ENCODE measurements at regions not wholly inside any gene's neighbourhood (a gene's known extent, or its start where the extent isn't known, plus 50 kb on each side); places are given as distances from the start of the nearest gene placed in this dataset.
"Not testable (repeated sequence)": the region's sequence is repeated elsewhere in the genome, so short reads cannot be mapped to it uniquely, and the experiment has no call there.

- no peak overlapping the region for H3K27ac Mint-ChIP-seq
- peaks cover 4% of the 10 kb centered on the region for H3K4me1 Mint-ChIP-seq (ENCODE audit: low read depth)
- peaks cover 16% of the 10 kb centered on the region for H3K9me3 Mint-ChIP-seq (ENCODE audit: low read depth)
- H3K27me3 Mint-ChIP-seq: peaks cover 4% of the 10 kb centered on the region
- H3K36me3 Mint-ChIP-seq: no peaks in the 10 kb centered on the region
- H3K4me3 Mint-ChIP-seq: no peak overlapping the region
These were observed 125.9 kb upstream of the SHH start for GRCh38 chr7:155938129-155938528.

DNA sequence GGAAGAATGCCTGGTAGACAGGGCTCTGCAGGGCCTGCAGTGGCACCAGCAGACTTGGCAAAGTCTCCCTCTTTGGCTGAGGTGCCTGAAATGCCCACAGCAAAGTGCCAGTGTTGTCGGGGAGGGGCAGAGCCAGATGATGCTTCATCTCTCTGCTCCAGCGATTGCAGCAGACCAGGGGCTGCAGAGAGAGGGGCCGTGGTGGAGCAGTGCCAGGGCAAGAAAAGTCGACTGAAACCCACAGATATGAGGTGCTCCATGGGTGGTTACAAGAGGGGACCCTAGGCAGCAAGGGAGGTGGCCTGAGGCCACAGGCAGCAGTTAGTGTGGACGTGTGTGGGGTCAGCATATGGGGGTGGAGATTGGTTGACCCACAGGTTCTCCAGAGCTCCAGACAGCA is 123.5 kb upstream of the SHH start:
- Mint-ChIP-seq H3K27ac (no peak overlapping the region), H3K4me3 (no peak overlapping the region), H3K27me3 (peaks cover 6% of the 10 kb centered on the region), H3K36me3 (no peaks in the 10 kb centered on the region), H3K4me1 (ENCODE audit: low read depth) (no peaks in the 10 kb centered on the region), H3K9me3 (ENCODE audit: low read depth) (peaks cover 16% of the 10 kb centered on the region)

DNA sequence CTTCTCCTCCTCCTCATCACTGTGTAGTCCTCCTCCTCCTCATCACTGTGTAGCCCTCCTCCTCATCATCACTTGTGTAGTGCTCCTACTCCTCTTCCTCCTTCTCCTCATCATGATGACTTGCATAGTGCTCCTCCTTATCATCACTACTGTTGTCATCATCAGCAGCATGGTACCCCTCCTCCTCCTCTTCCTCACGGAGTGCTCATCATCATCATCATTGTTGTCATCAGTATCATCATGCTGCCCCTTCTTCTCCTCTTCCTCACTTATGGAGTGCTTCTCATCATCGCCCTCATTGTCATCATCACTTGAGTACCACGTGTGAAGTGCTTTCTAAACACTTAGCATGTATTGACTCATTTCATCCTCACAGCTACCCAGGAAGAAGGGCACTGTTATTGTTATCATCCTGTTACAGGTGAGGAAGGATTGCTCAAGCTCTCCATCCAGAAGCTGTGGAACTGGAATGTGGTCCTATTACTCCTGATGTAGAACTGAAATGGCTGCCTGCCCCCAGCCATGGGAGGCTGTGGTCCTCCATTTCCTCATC is 122.8 kb upstream of the SHH start:
- Mint-ChIP-seq H3K4me3 (no peak overlapping the region), H3K4me1 (ENCODE audit: low read depth) (no peaks in the 10 kb centered on the region), H3K36me3 (no peaks in the 10 kb centered on the region), H3K27ac (no peak overlapping the region), H3K9me3 (ENCODE audit: low read depth) (peaks cover 14% of the 10 kb centered on the region), H3K27me3 (peaks cover 6% of the 10 kb centered on the region)

GRCh38 chr7:155932324-155932723 is 120.1 kb upstream of the SHH start:
- not testable (repeated sequence) for H3K27ac Mint-ChIP-seq; H3K9me3 Mint-ChIP-seq (ENCODE audit: low read depth); H3K4me1 Mint-ChIP-seq (ENCODE audit: low read depth); H3K36me3 Mint-ChIP-seq; H3K27me3 Mint-ChIP-seq; H3K4me3 Mint-ChIP-seq

- no peaks in the 10 kb centered on the region for H3K4me1 Mint-ChIP-seq (ENCODE audit: low read depth)
- no peaks in the 10 kb centered on the region for H3K9me3 Mint-ChIP-seq (ENCODE audit: low read depth)
- H3K27ac Mint-ChIP-seq: no peak overlapping the region
These were observed 119.3 kb upstream of the SHH start for GRCh38 chr7:155931396-155932085.

DNA sequence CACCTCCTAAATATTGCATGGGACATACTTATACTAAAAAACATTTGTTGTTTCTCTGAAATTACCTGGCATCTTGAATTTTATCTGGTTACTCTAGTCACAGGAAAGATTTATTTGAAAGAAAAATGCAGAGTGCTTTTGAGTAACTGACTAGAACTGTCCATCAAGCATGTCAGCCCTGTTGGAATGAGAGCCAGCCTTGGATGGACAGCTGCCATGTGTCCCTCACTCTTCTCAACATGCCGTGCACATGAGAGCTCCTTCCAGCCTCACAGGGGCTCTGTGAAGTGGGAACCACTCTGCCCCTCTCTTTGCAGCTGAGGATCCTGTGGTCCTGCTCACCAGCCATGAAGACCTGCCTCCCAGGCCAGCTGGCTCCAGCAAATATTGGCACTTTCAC is 118.3 kb upstream of the SHH start:
- Mint-ChIP-seq H3K27ac (no peak overlapping the region), H3K36me3 (no peaks in the 10 kb centered on the region), H3K4me3 (no peak overlapping the region), H3K9me3 (ENCODE audit: low read depth) (no peaks in the 10 kb centered on the region), H3K4me1 (ENCODE audit: low read depth) (no peaks in the 10 kb centered on the region), H3K27me3 (peaks cover 6% of the 10 kb centered on the region)

More at GRCh38 chr7:155931396-155932085, 119.3 kb upstream of the SHH start:
- Mint-ChIP-seq H3K27me3 (peaks cover 6% of the 10 kb centered on the region), H3K36me3 (no peaks in the 10 kb centered on the region), H3K4me3 (no peak overlapping the region)

DNA sequence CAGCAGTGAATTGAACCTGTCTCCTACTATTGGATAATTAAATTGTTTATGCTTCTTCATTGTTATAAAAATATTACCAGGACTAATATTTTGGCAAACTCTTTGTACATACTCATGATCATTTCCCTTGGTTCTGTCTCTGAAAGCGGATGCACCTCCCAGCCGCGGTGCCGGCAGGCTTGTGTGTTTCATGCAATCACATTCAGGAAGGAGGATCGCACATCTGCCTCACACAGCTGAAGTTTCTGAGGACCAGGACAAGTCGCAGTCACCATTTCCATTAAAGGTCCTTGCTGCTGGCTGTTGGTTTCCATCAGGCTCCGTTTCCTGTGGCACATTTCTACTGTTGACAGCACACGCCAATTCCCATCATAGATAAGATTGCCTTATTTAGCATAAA is 117.8 kb upstream of the SHH start:
- H3K9me3 Mint-ChIP-seq (ENCODE audit: low read depth): no peaks in the 10 kb centered on the region

GRCh38 chr7:155928583-155928982 is 116.3 kb upstream of the SHH start:
- Mint-ChIP-seq H3K27me3 (peaks cover 6% of the 10 kb centered on the region), H3K9me3 (ENCODE audit: low read depth) (no peaks in the 10 kb centered on the region), H3K4me1 (ENCODE audit: low read depth) (no peaks in the 10 kb centered on the region), H3K27ac (no peak overlapping the region), H3K4me3 (no peak overlapping the region), H3K36me3 (no peaks in the 10 kb centered on the region)

More for the DNA sequence above, 117.8 kb upstream of the SHH start:
- Mint-ChIP-seq H3K36me3 (no peaks in the 10 kb centered on the region), H3K4me3 (no peak overlapping the region), H3K4me1 (ENCODE audit: low read depth) (no peaks in the 10 kb centered on the region), H3K27me3 (peaks cover 6% of the 10 kb centered on the region), H3K27ac (no peak overlapping the region)

DNA sequence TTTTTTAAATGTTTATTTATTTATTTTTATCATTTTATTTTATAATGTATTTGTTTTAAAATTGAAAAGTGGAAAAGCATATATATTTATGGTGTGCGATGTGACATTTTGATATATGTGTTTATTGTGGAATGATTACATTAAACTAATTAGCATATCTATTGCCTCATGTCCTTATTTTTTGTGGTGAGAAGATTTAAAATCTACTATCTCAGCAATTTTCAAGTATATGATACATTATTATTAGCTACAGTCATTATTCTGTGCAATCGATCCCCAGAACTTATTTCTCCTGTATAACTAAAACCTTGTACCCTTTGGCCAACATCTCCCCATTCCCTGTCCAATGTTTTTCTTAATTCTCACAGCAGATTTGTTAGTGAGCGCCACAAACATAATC is 115.6 kb upstream of the SHH start:
- H3K4me1 Mint-ChIP-seq (ENCODE audit: low read depth): no peaks in the 10 kb centered on the region
- H3K9me3 Mint-ChIP-seq (ENCODE audit: low read depth): no peaks in the 10 kb centered on the region
- H3K27me3 Mint-ChIP-seq: peaks cover 6% of the 10 kb centered on the region
- H3K36me3 Mint-ChIP-seq: no peaks in the 10 kb centered on the region
- no peak overlapping the region for H3K4me3 Mint-ChIP-seq
- H3K27ac Mint-ChIP-seq: no peak overlapping the region

- Mint-ChIP-seq H3K27ac (no peak overlapping the region), H3K4me3 (no peak overlapping the region), H3K36me3 (no peaks in the 10 kb centered on the region), H3K4me1 (ENCODE audit: low read depth) (no peaks in the 10 kb centered on the region), H3K27me3 (peaks cover 4% of the 10 kb centered on the region), H3K9me3 (ENCODE audit: low read depth) (no peaks in the 10 kb centered on the region)
These were observed 113.4 kb upstream of the SHH start for GRCh38 chr7:155925682-155926081.

- Mint-ChIP-seq H3K27ac (no peak overlapping the region), H3K4me1 (ENCODE audit: low read depth) (no peaks in the 10 kb centered on the region), H3K4me3 (no peak overlapping the region), H3K36me3 (no peaks in the 10 kb centered on the region), H3K9me3 (ENCODE audit: low read depth) (no peaks in the 10 kb centered on the region), H3K27me3 (no peaks in the 10 kb centered on the region)
These were observed 110.0 kb upstream of the SHH start for GRCh38 chr7:155922067-155922816.

GRCh38 chr7:155921804-155922066 is 109.5 kb upstream of the SHH start:
- Mint-ChIP-seq H3K27me3 (no peaks in the 10 kb centered on the region), H3K27ac (no peak overlapping the region), H3K9me3 (ENCODE audit: low read depth) (no peaks in the 10 kb centered on the region), H3K4me3 (no peak overlapping the region), H3K4me1 (ENCODE audit: low read depth) (no peaks in the 10 kb centered on the region), H3K36me3 (no peaks in the 10 kb centered on the region)

- no peaks in the 10 kb centered on the region for H3K9me3 Mint-ChIP-seq (ENCODE audit: low read depth)
- no peak overlapping the region for H3K4me3 Mint-ChIP-seq
- no peaks in the 10 kb centered on the region for H3K36me3 Mint-ChIP-seq
- no peaks in the 10 kb centered on the region for H3K27me3 Mint-ChIP-seq
- no peak overlapping the region for H3K27ac Mint-ChIP-seq
- H3K4me1 Mint-ChIP-seq (ENCODE audit: low read depth): no peaks in the 10 kb centered on the region
These were observed 109.0 kb upstream of the SHH start for GRCh38 chr7:155921086-155921803.

DNA sequence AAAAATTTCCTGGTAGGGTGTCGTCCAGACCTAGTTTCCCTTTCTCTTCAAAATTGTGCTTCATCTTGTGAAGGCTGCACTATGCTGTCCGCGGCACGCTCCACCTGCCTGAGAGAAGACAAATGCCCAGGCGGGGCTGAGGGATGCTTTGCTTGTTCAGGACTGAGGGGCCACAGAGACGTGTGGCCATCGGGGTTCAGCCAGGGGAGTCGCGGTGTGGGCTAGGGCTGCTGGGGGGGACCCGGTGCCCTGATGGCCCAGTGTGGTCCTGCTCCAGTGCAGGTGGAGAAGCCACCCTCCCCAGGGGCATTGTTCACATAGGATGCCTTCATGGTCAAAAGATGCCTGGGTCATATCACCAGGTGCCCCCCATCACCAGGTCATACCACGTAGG is 107.8 kb upstream of the SHH start:
- no peaks in the 10 kb centered on the region for H3K27me3 Mint-ChIP-seq
- no peak overlapping the region for H3K27ac Mint-ChIP-seq
- no peaks in the 10 kb centered on the region for H3K36me3 Mint-ChIP-seq
- no peaks in the 10 kb centered on the region for H3K9me3 Mint-ChIP-seq (ENCODE audit: low read depth)
- H3K4me3 Mint-ChIP-seq: no peak overlapping the region
- no peaks in the 10 kb centered on the region for H3K4me1 Mint-ChIP-seq (ENCODE audit: low read depth)

DNA sequence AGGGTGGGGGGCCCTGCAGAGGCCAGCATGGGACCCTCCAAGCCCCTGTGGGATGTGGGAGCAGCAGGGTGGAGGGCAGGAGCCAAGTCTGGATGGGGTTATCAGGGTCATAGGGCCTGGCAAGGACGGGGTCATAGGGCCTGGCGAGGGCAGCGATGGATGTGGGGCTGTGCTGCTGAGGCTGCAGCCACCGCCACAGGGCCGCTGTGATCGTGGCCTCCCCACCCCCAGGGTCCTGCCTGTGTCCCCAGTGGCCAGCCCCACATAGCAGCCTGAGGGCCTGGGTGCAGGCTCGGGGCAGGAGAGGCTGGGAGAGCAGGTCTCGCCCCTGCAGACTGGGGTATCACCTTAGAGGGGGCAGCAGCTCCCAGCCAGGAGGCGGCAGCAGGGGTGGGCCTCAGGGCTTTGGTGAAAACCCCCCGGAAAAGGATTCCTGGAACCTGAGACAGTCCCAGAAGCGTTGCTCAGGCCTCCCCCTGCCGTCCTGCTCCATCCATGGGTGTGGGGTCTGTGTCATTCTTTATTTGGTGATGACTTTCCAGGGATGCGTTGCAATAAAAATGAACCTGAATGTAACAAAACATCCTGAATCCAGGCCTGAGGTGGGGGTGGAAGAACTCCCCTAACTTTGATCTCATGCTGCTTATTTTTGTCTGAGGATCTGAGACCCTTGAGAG is 107.3 kb upstream of the SHH start:
- no peaks in the 10 kb centered on the region for H3K9me3 Mint-ChIP-seq (ENCODE audit: low read depth)
- H3K4me3 Mint-ChIP-seq: no peak overlapping the region

More for the DNA sequence above, 107.3 kb upstream of the SHH start:
- Mint-ChIP-seq H3K36me3 (no peaks in the 10 kb centered on the region), H3K27ac (no peak overlapping the region), H3K4me1 (ENCODE audit: low read depth) (no peaks in the 10 kb centered on the region), H3K27me3 (no peaks in the 10 kb centered on the region)
